ENCODE measurements at regions not wholly inside any gene's neighbourhood (a gene's known extent, or its start where the extent isn't known, plus 50 kb on each side); places are given as distances from the start of the nearest gene placed in this dataset.
"Not testable (repeated sequence)": the region's sequence is repeated elsewhere in the genome, so short reads cannot be mapped to it uniquely, and the experiment has no call there.

DNA sequence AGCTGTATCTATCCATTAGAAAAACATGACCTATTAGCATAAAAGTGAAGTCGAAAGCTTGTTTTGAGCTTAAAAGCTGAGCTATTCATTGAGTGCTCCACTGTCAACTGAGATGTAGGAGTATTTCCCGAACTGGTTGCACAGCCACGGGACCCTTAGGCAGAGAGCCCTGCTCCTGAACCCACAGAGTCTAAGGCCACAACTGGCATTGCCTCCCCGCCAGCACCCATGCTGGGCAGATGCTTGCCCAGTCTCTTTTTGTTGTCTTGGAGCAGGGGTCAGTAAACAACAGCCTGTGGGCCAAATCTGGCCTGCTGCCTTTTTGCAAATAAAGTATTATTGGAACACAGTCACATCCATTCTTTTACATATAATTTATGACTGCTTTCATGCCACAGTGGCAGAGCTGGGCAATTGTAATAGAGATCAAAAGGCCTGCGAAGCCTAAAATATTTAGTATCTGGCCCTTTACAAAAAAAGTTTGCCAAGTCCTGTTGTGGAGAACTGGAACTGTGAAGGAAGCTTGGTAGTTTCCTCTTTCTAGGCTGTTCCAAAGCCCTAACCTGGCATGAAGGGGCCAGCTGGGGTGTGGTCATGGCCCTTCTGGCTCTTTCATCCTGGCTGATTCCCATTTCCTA, 58.4 kb upstream of the WAPL start:
- DNase-seq = no peak

DNA sequence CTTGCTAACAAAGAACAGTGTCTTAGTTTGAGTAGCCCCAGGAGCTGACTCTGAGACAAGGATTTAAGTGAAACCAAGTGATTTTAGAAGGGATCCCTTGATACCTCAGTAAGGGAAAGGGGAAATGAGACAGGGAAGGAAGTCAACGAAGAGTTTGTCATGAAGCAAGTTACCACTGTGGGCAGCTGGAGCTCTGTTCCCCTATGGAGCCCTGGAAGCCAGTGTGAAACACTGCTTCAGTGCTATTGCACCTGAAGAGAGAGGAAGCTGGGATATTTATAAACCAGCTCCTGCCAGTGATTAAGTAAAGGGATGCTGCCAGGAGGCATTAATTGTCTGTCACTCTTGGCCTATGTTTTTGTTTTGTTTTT, 58.9 kb upstream of the WAPL start:
- DNase-seq = no peak

DNA sequence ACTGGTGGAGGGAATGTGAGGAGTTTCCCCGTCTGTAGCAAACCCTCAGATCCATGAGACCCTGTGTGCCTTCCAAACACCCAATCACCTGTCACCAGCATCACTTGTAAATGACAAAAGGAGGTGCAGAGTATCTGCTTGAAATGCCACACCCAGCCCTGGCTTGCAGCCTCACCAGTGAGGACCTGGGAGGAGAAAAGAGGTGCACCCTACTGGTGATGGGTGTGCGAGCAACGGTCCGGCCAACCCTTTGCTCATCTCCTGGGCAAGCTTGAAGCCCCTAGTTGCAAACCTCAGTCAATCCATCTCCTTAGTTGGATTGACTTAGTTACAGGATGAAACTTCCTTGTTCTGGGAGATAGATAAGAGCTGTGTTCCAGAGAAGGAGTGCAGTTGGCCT, 62.4 kb upstream of the WAPL start:
- DNase-seq = no peak

DNA sequence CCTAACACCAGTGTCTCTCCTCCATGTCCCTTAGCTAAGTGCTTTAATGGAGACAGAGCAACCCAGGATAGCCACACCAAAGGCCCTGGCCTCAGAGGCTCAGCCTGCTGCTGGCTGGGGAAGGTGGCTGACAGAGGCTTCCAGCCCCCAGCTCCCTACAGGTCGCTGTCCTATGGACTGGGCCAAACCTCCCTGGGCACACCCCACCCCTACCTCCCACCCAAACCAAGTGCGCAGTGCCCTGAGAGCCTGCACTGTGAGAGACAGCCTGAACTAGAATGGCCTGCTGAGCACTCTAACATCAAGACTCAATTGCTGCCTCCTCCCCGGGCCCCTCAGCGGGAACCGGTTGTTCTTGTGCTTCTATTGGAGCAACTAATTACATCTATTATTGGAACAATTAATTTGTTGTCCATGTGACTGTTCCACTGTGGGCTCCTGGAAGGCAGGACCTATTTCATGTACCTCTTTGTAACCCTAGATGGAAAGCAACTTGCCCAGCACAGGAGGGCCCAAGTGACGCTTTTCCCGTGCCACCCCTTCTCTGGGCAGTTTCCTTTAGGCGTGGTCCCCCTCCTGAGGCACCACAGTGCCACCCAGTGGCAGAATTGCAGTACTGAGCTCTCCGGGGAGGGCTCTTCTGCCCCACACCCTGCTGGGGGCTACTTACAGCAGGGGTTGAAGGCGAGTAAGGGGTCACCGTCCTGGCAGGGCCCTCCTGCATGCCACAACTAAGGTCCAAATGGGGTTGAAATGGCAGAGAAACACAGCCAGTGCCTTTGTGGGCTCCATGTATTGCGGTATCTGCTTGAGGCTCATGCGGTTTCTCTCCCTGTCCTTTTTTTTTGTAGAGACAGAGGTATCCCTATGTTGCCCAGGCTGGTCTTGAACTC, 63.7 kb upstream of the WAPL start:
- peak; percentile 14 for DNase-seq

DNA sequence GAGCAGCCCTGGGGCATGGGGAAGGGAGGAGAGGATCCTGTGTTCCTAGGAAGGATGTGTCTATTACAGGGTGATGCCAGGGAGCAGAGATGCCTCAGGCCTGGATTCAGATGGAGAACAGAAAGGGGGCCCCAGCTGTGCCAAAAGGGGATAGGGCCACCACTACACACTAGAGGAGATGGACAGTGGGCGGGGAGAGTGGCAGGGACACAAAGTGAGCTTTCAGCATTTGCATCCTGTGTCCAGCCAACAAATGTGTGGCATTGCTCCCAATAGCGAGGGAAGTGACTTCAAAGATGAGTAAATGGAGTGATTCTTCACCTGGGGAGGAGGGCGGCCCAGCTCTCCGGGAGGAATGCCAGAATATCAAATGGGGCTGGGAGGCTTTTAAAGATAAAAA, 64.9 kb upstream of the WAPL start:
- DNase-seq = no peak

DNA sequence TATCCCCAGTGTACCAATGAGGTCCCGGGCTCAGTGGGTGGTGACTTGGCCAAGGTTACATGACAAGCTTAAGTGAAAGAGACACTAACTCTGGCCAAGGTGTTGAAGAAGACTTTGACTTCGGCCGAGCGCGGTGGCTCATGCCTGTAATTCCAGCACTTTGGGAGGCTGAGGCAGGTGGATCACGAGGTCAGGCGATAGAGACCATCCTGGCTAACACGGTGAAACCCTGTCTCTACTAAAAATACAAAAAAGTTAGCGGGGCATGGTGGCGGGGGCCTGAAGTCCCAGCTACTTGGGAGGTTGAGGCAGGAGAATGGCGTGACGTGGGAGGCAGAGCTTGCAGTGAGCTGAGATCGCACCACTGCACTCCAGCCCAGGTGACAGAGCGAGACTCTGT, 65.6 kb upstream of the OPN4 start:
- not testable (repeated sequence) for DNase-seq

DNA sequence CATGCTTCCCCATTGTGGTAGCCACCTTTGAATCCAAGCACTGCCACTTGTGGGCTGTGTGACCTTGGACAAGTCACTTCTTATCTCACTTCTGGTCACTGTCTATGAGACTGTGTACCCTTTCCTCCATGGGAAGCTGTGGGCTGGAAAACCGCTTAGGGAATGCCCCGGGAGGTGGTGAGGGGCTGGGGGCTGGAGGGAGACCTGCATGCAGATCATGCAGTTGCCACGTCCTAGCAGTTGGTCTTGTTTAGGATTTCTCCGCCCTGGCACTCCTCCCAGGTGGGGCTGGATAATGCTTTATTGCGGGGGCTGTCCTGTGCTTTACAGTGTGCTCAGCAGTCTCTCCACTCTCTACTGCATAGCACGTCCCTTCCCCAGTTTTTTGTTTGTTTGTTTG, 62.9 kb upstream of the OPN4 start:
- DNase-seq = no peak

DNA sequence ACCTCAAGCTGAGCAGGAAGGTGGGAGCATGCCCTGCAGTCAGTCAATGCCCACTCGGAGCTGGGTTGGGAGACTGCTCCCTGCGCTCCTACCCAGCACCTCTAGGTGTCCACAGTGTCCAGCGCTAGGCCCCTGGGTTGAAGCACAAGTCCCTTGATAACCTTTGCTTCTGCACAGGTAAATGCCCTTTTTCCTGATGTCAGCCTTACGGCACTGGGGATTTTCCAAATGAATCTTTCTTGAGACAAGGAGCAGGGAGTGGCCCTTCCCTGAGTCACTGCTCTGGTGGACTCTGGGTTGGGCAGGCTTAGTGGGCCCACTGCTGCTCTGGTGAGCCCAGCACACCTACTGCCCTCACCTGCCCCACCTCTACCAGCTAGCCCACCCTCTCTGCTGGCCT, 61.9 kb upstream of the OPN4 start:
- no peak for DNase-seq

DNA sequence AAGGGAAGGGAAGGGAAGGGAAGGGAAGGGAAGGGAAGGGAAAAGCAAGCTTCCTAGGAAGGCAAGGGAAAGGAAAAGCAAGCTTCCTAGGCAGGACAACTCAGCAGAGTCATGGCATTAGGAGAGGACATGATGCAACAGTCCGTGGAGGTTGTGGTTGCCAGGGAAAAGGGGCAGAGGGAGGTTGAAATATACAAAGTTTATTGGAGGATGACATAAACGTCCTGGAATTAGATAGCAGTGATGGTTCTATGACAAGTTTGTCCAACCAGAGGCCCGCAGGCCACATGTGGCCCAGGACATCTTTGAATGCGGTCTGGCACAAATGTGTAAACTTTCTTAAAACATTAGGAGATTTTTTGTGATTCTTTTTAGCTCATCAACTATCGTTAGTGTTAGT, 59.8 kb upstream of the OPN4 start:
- no peak for DNase-seq

DNA sequence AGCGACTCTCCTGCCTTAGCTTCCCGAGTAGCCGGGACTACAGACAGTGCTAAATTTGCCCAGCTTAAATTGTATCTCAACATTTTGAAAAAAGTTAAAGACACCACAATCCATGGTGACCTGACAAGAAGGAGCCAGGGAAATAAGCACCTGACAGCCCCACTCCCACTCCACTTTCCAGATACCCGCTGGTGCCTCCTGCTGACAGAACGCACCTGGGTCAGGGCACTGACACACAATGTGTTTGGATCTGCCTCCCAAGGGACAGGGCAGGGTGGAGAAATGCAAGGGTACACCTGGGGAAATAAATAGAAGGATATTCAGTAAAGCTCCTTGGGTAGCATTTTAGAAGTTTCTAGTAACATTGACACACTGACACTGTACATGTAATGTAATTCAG, 58.9 kb upstream of the OPN4 start:
- no peak for DNase-seq

DNA sequence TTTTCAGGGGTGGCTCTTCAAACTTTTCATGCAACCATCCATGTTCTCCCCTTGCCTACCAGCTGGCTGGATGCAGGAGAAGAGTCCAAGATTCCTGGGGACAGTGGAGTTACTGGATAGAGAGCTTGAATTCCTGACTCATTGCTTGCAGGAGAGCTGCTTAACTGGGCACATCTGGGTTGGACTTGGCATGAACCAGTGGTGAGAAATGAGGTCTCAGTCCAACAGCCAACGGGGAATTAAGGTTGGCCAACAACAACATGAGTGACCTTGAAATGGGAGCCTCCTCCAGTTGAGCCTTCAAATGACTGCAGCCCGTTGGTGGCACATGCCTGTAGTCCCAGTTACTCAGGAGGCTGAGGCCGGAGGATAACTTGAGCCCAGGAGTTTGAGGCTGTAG, 58.1 kb upstream of the OPN4 start:
- no peak for DNase-seq

DNA sequence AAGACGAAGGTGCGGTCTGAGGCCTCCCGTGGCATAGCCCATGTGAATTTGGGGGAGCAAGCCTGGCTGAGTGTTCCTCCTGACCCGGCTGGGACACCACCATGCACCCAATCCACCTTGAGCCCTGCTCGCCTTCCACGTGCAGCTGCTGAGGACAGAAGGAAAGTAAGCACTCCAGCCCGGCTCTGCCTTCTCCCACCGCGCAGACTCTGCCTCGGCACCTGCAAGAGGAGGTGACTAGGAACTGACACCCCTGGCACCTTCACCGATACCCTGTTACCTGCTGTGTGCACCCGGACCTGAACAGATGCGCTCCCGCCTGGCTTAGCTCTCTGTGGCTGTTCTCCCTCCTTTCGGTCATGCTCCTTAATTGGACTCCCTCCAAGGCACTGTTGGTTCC, 57.0 kb upstream of the OPN4 start:
- DNase-seq = no peak

DNA sequence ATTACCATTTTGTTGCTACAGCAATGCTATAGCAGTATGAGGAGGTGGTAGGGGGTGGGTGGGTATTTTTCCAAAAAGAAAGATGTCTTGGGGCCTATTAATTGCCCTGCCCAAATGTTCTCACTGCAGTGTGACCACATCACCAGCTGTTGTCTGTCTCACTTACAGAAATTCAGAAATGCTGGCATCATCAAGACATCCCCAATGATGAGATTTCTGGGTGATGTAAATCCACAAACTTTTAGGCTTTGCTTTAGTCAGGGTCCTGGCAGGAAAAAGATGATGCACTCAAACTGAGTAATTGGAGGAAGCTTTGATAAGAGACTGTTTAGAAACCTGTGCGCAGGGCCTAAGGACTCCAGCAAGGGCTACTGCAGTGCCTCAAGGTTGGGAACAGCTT, 56.2 kb upstream of the OPN4 start:
- no peak for DNase-seq

DNA sequence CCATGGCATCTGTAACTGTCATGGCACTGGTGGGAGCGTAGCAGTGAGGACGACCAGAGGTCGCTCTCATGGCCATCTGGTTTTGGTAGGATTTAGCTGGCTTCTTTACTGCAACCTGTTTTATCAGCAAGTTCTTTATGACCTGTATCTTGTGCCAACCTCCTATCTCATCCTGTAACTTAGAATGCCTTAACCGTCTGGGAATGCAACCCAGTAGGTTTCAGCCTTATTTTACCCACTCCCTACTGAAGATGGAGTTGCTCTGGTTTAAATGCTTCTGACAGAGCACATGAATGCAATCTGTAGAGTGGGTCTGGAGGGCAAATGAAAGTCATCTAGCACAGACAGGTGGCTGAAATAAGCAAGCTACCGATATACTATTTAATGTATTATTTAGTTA, 55.3 kb upstream of the OPN4 start:
- DNase-seq = no peak

DNA sequence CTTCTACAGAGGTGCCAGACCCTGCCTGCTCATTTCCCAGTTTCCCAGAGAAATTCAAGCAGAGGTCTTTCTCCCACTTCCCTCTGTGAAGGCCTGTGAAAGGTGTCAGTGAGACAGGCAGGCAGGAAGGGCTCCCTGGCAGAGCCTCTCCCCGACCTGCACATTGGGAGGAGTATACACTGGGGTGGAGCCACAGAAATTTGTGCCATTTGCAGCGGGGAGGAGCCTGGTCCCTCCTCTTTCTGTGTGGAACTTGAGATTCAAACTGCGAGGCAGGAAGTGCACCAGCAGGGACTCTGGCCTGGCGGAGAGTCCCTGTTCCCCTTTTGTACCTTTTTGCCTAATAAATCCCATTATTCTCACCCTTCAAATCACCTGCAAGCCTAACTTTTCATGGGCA, 54.6 kb upstream of the OPN4 start:
- DNase-seq = no peak

DNA sequence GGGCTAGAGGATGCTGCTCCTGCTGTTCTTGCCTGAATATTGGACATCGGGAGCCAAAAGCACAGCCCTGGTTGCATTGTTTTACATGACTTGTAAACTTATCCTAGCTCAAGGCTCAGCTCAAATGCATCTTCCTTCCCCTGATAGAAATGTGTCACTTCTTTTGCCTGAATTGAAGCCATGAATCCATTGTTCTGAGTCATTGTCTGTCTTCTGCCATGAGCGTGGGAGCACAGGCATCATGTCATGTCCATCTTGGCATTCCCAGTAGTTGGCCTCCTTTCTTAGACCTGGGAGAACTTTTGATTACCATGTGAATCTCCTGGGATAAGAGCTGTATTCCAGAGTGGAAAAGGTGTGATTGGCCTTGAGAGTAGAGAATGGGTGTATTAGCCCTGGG, 54.1 kb upstream of the OPN4 start:
- no peak for DNase-seq

DNA sequence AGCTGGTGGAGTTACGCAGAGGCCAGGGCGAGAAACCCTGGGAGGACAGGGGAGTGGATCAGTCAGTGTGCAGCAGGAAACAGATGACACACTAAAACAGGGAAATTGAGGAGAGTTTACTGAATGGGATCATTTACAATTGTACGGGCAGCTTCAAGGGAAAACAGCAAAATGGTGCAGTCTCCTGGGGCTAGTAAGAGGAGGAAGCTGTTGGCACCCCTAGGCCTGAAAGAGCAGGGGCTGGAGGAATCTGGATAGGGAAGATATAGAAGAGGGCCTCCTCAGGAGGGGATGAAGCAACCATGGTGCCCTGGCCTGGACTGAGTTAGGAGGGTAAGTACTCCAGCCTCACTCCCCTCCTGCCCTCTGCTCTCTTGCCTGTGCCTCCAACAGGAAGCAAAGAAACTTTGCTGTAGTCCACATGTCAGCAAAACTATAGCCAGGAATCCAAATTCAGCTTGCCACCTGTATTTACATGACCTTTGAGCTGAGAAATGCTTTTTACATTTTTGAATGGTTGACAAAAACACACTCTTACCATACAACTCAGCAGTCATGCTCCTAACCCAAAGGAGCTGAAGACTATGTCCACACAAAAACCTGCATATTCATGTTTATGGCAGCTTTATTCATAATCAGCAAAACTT, 52.3 kb upstream of the OPN4 start:
- no peak for DNase-seq

DNA sequence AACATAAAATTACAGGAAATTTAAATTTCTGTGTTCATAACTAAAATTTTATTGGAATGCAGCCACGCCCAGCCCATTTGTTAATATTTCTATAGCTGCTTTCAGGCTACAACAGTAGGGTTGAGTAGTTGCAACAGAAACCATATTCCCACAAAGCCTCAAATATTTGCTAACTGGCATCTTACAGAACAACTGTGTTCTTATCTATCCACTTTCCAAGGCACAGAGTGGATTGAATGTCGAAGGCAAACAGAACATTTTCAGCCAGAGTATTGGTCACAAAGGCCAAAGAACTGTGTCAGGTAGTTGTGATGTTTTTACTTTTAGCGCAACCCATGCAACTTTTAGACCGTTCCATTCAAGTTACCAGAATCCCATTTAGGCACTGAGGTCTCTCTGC, 51.1 kb upstream of the OPN4 start:
- no peak for DNase-seq
